Stomach (tissue), 8 donors: ENCODE measurements at regions not wholly inside any gene's neighbourhood (a gene's known extent, or its start where the extent isn't known, plus 50 kb on each side); places are given as distances from the start of the nearest gene placed in this dataset.

ENCODE experiments used
- DNase-seq, 2 donors: peaks; one replicate each; pipeline versions ENCODE4 v3.0.0 to v3.0.0-alpha.2; 2013 to 2019
- H3K27ac ChIP-seq, 5 donors: fragments of 200-600 bp in 4 of 5; sonication (generic) in 4 of 5; one replicate each; pipeline ENCODE4 v1.5.1; 2013 to 2019; ENCODE audit warnings: mild to moderate bottlenecking in 1 of 5, moderate library complexity in 1 of 5
- H3K27me3 ChIP-seq, 3 donors: fragments of 200-600 bp; sonication (generic); one replicate each; pipeline ENCODE4 v1.5.1; 2017 to 2019; ENCODE audit warnings: mixed run types in 1 of 3
- H3K36me3 ChIP-seq, 4 donors: fragments of 200-600 bp; sonication (generic); 1 replicate in 3 of 4; 2 replicates in 1 of 4; pipeline ENCODE4 v1.5.1; 2016 to 2019
- H3K4me1 ChIP-seq, 4 donors: fragments of 200-600 bp; sonication (generic); one replicate each; pipeline ENCODE4 v1.5.1; 2016 to 2019
- H3K4me3 ChIP-seq, 4 donors: fragments of 200-600 bp; sonication (generic) in 3 of 4; one replicate each; pipeline ENCODE4 v1.5.1; 2016 to 2019; ENCODE audit warnings: mild to moderate bottlenecking in 1 of 4
- H3K9me3 ChIP-seq, 4 donors: fragments of 200-600 bp; sonication (generic); one replicate each; pipeline ENCODE4 v1.5.1; 2016 to 2019
- EP300 ChIP-seq: sonication (generic); formaldehyde crosslinking; IDR thresholded peaks from one replicate; pipeline ENCODE4 v1.6.1; 2017; ENCODE audit warnings: antibody characterized with exemption
- POLR2A ChIP-seq, 4 donors: fragments of 450-650 bp; IDR thresholded peaks; one replicate each; pipeline ENCODE4 v1.6.1; 2016; ENCODE audit warnings: antibody characterized with exemption in 4 of 4, control low read depth in 2 of 4, mild to moderate bottlenecking in 1 of 4, moderate library complexity in 1 of 4
- POLR2AphosphoS5 ChIP-seq, 3 donors: sonication (generic); formaldehyde crosslinking; IDR thresholded peaks; one replicate each; pipeline ENCODE4 v1.6.1; 2016; ENCODE audit warnings: antibody characterized with exemption in 3 of 3
- WGBS, 5 donors: extraction: QIAGEN DNeasy Blood & Tissue Kit in 3 of 5; methylation state at CpG; one replicate each; pipeline versions ENCODE4 v1.1.5 to v1.1.7; 2013 to 2018; 5-methylcytosine and 5-hydroxymethylcytosine counted together
- intact Hi-C: fragments of 100-400 bp; cut with DNase I; formaldehyde crosslinking; loops from one replicate; pipeline ENCODE4 v1.15.1; 2023; ENCODE audit warnings: low total_unique reads
- TF ChIP-seq, protein P1 (sequence below), 7 experiments: fragments of 450-650 bp in 4 of 7; fragments of 200-600 bp in 3 of 7; sonication (generic) in 3 of 7; IDR thresholded peaks; one replicate each; pipeline ENCODE4 v1.5.1; 2016 to 2019; ENCODE audit warnings: antibody characterized with exemption in 7 of 7, control low read depth in 2 of 7, mild to moderate bottlenecking in 1 of 7
- donor health status: healthy with polysubstance abuse.
- donor health status: Bipolar disorder and iron deficiency.
- donor health status: healthy.

DNA sequence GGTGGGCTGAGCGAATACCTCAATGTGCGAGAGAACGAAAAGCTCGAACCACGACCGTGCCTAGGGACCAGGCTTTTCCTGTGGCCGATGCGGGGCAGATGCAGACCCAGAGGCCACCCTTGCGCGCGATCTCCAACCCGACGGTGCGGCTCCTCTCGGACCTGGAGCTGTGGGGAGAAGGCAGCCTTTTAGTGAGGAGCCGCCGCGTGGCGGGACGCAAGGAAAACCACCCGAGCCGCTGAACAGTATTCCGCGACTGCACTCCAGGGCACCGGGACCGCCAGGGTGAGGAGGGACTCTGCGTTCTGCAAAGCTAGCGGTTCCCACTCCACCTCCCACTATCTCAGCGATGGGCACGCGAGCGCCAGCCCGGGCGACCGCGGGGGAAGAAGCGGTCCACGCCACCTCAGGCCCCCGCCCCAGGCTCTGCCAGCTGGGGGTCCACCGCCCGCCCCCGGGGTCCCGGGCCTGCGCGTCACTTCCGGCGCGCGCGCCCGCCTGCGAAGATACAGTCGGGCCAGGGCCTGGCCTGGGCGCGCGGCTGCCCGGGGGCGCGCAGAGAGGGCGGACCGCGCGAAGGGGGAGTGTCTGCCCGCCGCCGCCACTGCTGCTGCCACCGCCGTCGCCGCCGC is 66.5 kb upstream of the PRKACB start:
- H3K27me3 ChIP-seq, result peaks cover 0 to 6% (median 0%) of the 10 kb centered on the region in 3 donors
- no peaks in the 10 kb centered on the region for H3K36me3 ChIP-seq
- 0 to 1% (median 0%) methylated on average over 29 to 71 of the region's 71 CpGs for WGBS, 5 donors
- no peaks in the 10 kb centered on the region for H3K9me3 ChIP-seq
- H3K4me3 ChIP-seq, result peak overlapping the region; percentile 81 to 93 (median 88)
- H3K27ac ChIP-seq, result peak overlapping the region; percentile 83 to 95 (median 88)
- no peak for TF ChIP-seq POLR2A (IDR thresholded peaks at IDR 0.05)
- peak in 2 of 3 donors; percentile 1 to 20 for TF ChIP-seq POLR2AphosphoS5 (IDR thresholded peaks at IDR 0.05)
- TF ChIP-seq, protein P1, sequence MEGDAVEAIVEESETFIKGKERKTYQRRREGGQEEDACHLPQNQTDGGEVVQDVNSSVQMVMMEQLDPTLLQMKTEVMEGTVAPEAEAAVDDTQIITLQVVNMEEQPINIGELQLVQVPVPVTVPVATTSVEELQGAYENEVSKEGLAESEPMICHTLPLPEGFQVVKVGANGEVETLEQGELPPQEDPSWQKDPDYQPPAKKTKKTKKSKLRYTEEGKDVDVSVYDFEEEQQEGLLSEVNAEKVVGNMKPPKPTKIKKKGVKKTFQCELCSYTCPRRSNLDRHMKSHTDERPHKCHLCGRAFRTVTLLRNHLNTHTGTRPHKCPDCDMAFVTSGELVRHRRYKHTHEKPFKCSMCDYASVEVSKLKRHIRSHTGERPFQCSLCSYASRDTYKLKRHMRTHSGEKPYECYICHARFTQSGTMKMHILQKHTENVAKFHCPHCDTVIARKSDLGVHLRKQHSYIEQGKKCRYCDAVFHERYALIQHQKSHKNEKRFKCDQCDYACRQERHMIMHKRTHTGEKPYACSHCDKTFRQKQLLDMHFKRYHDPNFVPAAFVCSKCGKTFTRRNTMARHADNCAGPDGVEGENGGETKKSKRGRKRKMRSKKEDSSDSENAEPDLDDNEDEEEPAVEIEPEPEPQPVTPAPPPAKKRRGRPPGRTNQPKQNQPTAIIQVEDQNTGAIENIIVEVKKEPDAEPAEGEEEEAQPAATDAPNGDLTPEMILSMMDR (IDR thresholded peaks at IDR 0.05), result no peak
- TF ChIP-seq EP300, result peak; percentile 9
- intact Hi-C loops, result no loop called here
- H3K4me1 ChIP-seq, result peaks cover 5 to 25% (median 20%) of the 10 kb centered on the region in 4 donors
- peak; percentile 63 to 95 for DNase-seq

DNA sequence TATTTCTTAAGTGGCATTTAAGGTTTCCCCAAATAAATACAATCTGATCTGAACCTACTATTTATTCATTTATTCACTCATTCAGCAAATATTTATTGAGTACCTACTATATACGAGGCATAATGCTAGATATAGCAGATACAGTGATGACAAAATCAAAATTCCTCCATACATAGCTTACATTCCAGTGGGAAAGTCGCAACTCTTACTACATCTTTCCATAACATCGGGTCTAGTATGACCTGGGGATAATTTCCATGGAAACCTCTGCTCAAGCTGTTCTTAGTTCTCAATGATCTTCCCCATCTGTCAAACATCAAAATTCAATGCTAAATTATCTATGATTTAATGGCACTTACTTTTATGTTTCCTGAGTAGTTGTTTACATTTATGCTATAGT is 70.8 kb upstream of the PRKACB start:
- intact Hi-C loops, result no loop called here
- 71 to 84% (median 76%) methylated on average over 3 of the region's 3 CpGs for WGBS, 5 donors
- no peak for TF ChIP-seq POLR2A (IDR thresholded peaks at IDR 0.05)
- TF ChIP-seq, protein P1 (IDR thresholded peaks at IDR 0.05), result no peak
- no peak for TF ChIP-seq EP300
- no peak for TF ChIP-seq POLR2AphosphoS5 (IDR thresholded peaks at IDR 0.05)

DNA sequence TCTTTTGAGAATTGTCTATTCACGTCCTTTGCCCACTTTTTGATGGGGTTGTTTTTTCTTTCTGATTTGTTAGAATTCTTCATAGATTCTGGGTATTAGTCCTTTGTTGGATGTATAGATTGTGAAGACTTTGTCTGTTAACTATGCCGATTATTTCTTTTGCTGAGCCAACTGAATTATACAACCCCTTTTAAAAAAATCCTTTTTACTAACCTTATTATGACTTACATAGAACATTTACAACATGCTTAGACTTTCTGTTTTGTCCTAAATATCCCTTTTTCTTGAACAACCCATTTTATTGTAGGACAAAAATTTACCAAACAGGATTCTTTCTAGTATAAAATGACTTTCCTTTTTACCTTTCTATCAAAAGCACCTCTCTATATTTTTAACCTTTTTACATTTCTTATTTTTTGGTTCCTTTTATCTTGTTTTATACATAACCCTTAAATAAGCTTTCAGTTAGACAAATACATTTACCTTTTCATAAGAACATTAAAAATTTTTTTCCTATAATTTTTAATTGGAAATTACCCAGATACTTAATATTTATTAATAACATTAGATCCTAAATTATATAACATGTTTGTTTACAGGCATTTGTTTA is 70.4 kb upstream of the TTLL7 start:
- intact Hi-C loops, result no loop called here
- no peaks in the 10 kb centered on the region for H3K36me3 ChIP-seq
- DNase-seq, result no peak
- H3K27me3 ChIP-seq, result peaks cover 0 to 4% (median 0%) of the 10 kb centered on the region in 3 donors
- no peak overlapping the region for H3K27ac ChIP-seq
- peaks cover 0 to 5% (median 0%) of the 10 kb centered on the region in 4 donors for H3K9me3 ChIP-seq
- no peaks in the 10 kb centered on the region for H3K4me1 ChIP-seq
- no peak for TF ChIP-seq POLR2A (IDR thresholded peaks at IDR 0.05)
- no peak for TF ChIP-seq EP300
- TF ChIP-seq, protein P1 (IDR thresholded peaks at IDR 0.05), result no peak
- TF ChIP-seq POLR2AphosphoS5 (IDR thresholded peaks at IDR 0.05), result no peak
- H3K4me3 ChIP-seq, result no peak overlapping the region
- WGBS, 5 donors, result 93 to 96% (median 94%) methylated on average over 2 of the region's 2 CpGs

More for the DNA sequence above, 70.8 kb upstream of the PRKACB start:
- Histone ChIP-seq H3K4me1 (peaks cover 0 to 9% (median 8%) of the 10 kb centered on the region in 4 donors), H3K27ac (no peak overlapping the region), H3K27me3 (peaks cover 0 to 1% (median 0%) of the 10 kb centered on the region in 3 donors), H3K4me3 (no peak overlapping the region), H3K9me3 (peaks cover 0 to 5% (median 0%) of the 10 kb centered on the region in 4 donors), H3K36me3 (no peaks in the 10 kb centered on the region)
- no peak for DNase-seq

DNA sequence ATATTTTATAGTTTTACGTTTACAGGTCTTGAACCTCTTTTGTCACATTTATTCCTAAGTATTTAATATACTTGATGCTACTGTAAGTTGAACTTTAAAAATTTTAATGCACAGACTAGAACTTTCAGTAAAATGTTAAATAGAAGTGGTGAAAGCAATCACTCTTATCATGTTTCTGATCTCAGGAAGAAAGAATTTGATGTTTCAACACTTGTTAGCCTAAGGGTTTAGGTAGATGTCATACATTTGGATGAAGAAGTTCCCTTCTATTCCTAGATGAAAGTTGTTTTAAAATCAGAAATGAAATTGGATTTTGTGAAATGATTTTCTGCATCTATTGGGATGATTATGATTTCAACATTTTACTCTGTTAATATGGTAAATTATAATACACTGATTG is 63.6 kb upstream of the TTLL7 start:
- H3K36me3 ChIP-seq, result no peaks in the 10 kb centered on the region
- no peaks in the 10 kb centered on the region for H3K9me3 ChIP-seq
- no peak for DNase-seq
- TF ChIP-seq EP300 (no peak), POLR2A (IDR thresholded peaks at IDR 0.05) (no peak)
- TF ChIP-seq, protein P1 (IDR thresholded peaks at IDR 0.05), result no peak
- intact Hi-C loops, result no loop called here
- H3K4me1 ChIP-seq, result no peaks in the 10 kb centered on the region
- H3K27ac ChIP-seq, result no peak overlapping the region
- peaks cover 0 to 4% (median 0%) of the 10 kb centered on the region in 3 donors for H3K27me3 ChIP-seq
- no peak overlapping the region for H3K4me3 ChIP-seq
- 85 to 96% (median 92%) methylated on average over 1 of the region's 1 CpG for WGBS, 5 donors
